K562 (cell line): ENCODE measurements at regions not wholly inside any gene's neighbourhood (a gene's known extent, or its start where the extent isn't known, plus 50 kb on each side); places are given as distances from the start of the nearest gene placed in this dataset.

Experiments
- ATAC-seq: fragments of 200-7000 bp; cut with Tn5 transposase; 3 replicates; pipeline ENCODE4 v1.9.1; 2020; ENCODE audit warnings: moderate library complexity
- BruUV-seq: library from RNA; stranded (reverse); fragments of 400-500 nt; replicated peaks from 2 replicates; lab custom pipeline; 2021; lab: Mats Ljungman, UMichigan
- CTCF ChIA-PET: fragments of 300-600 bp; formaldehyde crosslinking; extraction: SDS; loops from one replicate; lab custom pipeline; 2021; ENCODE audit warnings: low intra/inter-chr PET ratio; lab: Yijun Ruan, JAX
- POLR2A ChIA-PET: fragments of 300-600, 350-650 bp; sonication (Branson Sonifier 250); formaldehyde crosslinking; extraction: SDS; loops from one replicate; lab custom pipeline; 2021; ENCODE audit warnings: antibody characterized with exemption, inconsistent platforms; lab: Yijun Ruan, JAX
- DNase-seq, 4 experiments: peaks; one replicate each; pipeline versions ENCODE4 v3.0.0 to v3.0.0-alpha.2; 2011 to 2018; ENCODE audit warnings: low spot score in 3 of 4, mixed read lengths in 3 of 4; ENCODE audit errors: extremely low read depth in 1 of 4
- FAIRE-seq: peaks from 2 replicates; lab custom pipeline; 2011; peaks lifted over from hg19 to GRCh38; lab: Jason Lieb, UNC
- H2AFZ ChIP-seq: 2 replicates; pipeline ENCODE4 v1.6.0; 2011; ENCODE audit warnings: low read depth, low read length, control low read depth, inconsistent platforms
- H3K27ac ChIP-seq: fragments of 200-600 bp; 3 replicates; pipeline ENCODE4 v1.8.0; 2011; ENCODE audit warnings: low read depth, mild to moderate bottlenecking, control low read depth, inconsistent platforms, low read length, moderate library complexity, mixed read lengths; ENCODE audit errors: extremely low read depth
- H3K27me3 ChIP-seq, 2 experiments: fragments of 300-600 bp in 1 of 2; 2 replicates in 1 of 2; 3 replicates in 1 of 2; pipeline versions ENCODE4 v1.6.0 to v1.8.0; 2011; ENCODE audit warnings: inconsistent platforms in 2 of 2, low read length in 2 of 2, mild to moderate bottlenecking in 1 of 2, mixed read lengths in 1 of 2, moderate library complexity in 1 of 2; ENCODE audit not compliant: control insufficient read depth in 2 of 2, insufficient read depth in 2 of 2
- H3K36me3 ChIP-seq: fragments of 300-600 bp; 3 replicates; pipeline ENCODE4 v1.8.0; 2011; ENCODE audit warnings: mild to moderate bottlenecking, low read length, inconsistent platforms; ENCODE audit not compliant: control insufficient read depth, insufficient read depth
- H3K4me1 ChIP-seq, 2 experiments: fragments of 200-600 bp in 1 of 2; replicated peaks in 1 of 2; 2 replicates in 1 of 2; 3 replicates in 1 of 2; pipeline versions ENCODE4 v1.5.1 to v1.8.0; 2011; ENCODE audit warnings: inconsistent platforms in 2 of 2, low read length in 2 of 2, mild to moderate bottlenecking in 1 of 2, mixed read lengths in 1 of 2, moderate library complexity in 1 of 2; ENCODE audit not compliant: control insufficient read depth in 2 of 2, insufficient read depth in 2 of 2
- H3K4me2 ChIP-seq: 2 replicates; pipeline ENCODE4 v1.6.1; 2011; ENCODE audit warnings: low read length, control low read depth, inconsistent platforms, mixed read lengths; ENCODE audit not compliant: insufficient read depth
- H3K4me3 ChIP-seq: fragments of 200-600 bp; sonication (generic), shearing (Covaris generic); 2 replicates; pipeline ENCODE4 v1.5.1; 2016; ENCODE audit warnings: control low read depth, inconsistent platforms
- H3K79me2 ChIP-seq: fragments of 200-600 bp; 3 replicates; pipeline ENCODE4 v1.8.0; 2011; ENCODE audit warnings: low read length, inconsistent platforms; ENCODE audit not compliant: control insufficient read depth, insufficient read depth
- H3K9ac ChIP-seq, 2 experiments: 2 replicates each; pipeline versions ENCODE4 v1.6.0 to v1.6.1; 2011; ENCODE audit warnings: low read depth in 2 of 2, low read length in 2 of 2, control low read depth in 1 of 2, inconsistent platforms in 1 of 2, mild to moderate bottlenecking in 1 of 2, mixed read lengths in 1 of 2; ENCODE audit not compliant: insufficient read depth in 1 of 2
- H3K9me1 ChIP-seq: one replicate; pipeline ENCODE4 v1.6.0; 2011; ENCODE audit warnings: inconsistent platforms, mild to moderate bottlenecking, low read length, moderate library complexity; ENCODE audit not compliant: control insufficient read depth, insufficient read depth
- H3K9me3 ChIP-seq: replicated peaks from 2 replicates; pipeline ENCODE4 v1.5.1; 2011; ENCODE audit warnings: low read depth, low read length, inconsistent platforms; ENCODE audit not compliant: control insufficient read depth, insufficient read depth
- H4K20me1 ChIP-seq: replicated peaks from 2 replicates; pipeline ENCODE4 v1.6.1; 2011; ENCODE audit warnings: low read length, inconsistent platforms, mixed read lengths; ENCODE audit not compliant: control insufficient read depth, insufficient read depth
- BCL6 ChIP-seq: fragments of 250-450 bp; sonication (Bioruptor Pico); IDR thresholded peaks from 2 replicates; pipeline ENCODE4 v1.4.0; 2020
- CBFA2T2 ChIP-seq: fragments of 450-650 bp; conservative IDR thresholded peaks from 2 replicates; pipeline ENCODE4 v1.6.1; 2017; ENCODE audit warnings: mild to moderate bottlenecking
- CXXC5 ChIP-seq: fragments of 250-450 bp; sonication (Bioruptor Pico); IDR thresholded peaks from 2 replicates; pipeline ENCODE4 v1.8.0; 2022; ENCODE audit warnings: inconsistent platforms, mild to moderate bottlenecking, moderate library complexity
- ELF2 ChIP-seq: fragments of 250-450 bp; sonication (Bioruptor Pico); IDR thresholded peaks from 2 replicates; pipeline ENCODE4 v1.5.0; 2021; ENCODE audit warnings: mild to moderate bottlenecking
- ETV1 ChIP-seq: fragments of 450-650 bp; conservative IDR thresholded peaks from 2 replicates; pipeline ENCODE4 v1.6.1; 2016; ENCODE audit warnings: missing genetic modification characterization, control low read depth, low read depth, missing compliant biosample characterization
- FOXP1 ChIP-seq: sonication (generic); formaldehyde crosslinking; IDR thresholded peaks from 2 replicates; pipeline ENCODE4 v1.8.0; 2022; ENCODE audit warnings: mild to moderate bottlenecking, missing genetic modification reagents
- STAT5A ChIP-seq: IDR thresholded peaks from 2 replicates; pipeline ENCODE4 v1.6.1; 2012; ENCODE audit warnings: low read length, inconsistent platforms, borderline replicate concordance
- TAF9B ChIP-seq: fragments of 450-650 bp; IDR thresholded peaks from 2 replicates; pipeline ENCODE4 v1.6.1; 2018; ENCODE audit warnings: mild to moderate bottlenecking; ENCODE audit not compliant: partially characterized antibody
- YBX1 ChIP-seq: fragments of 450-650 bp; IDR thresholded peaks from 2 replicates; pipeline ENCODE4 v1.7.1; 2016; ENCODE audit warnings: mild to moderate bottlenecking
- ZC3H4 ChIP-seq: sonication (generic); formaldehyde crosslinking; IDR thresholded peaks from 2 replicates; pipeline ENCODE4 v1.9.0; 2021; ENCODE audit warnings: missing genetic modification reagents, borderline replicate concordance
- ZNF586 ChIP-seq: fragments of 450-650 bp; formaldehyde crosslinking; conservative IDR thresholded peaks from 2 replicates; pipeline ENCODE4 v1.4.0; 2020; ENCODE audit warnings: mild to moderate bottlenecking, moderate library complexity
- WGBS: fragments of 100-300 bp; shearing (Covaris generic); methylation state at CpG from one replicate; pipeline ENCODE4 v1.1.6; 2016; ENCODE audit warnings: low coverage, mixed read lengths; ENCODE audit not compliant: insufficient coverage; ENCODE audit errors: missing lambda C conversion rate; 5-methylcytosine and 5-hydroxymethylcytosine counted together
- in situ Hi-C: fragments of 300-500 bp; cut with MboI; formaldehyde crosslinking; loops from 4 replicates; pipeline ENCODE4 v1.15.0; 2018; ENCODE audit warnings: inconsistent platforms, mixed read lengths
- intact Hi-C: fragments of 100-400 bp; cut with micrococcal nuclease; formaldehyde crosslinking; loops from 2 replicates; pipeline ENCODE4 v1.14.2; 2022
- TF ChIP-seq, protein P1 (sequence below): fragments of 250-450 bp; sonication (Bioruptor Pico); IDR thresholded peaks from 2 replicates; pipeline ENCODE4 v1.9.0; 2021; ENCODE audit warnings: mild to moderate bottlenecking
- TF ChIP-seq, protein P2 (sequence below): fragments of 250-450 bp; sonication (Bioruptor Pico); IDR thresholded peaks from 2 replicates; pipeline ENCODE4 v1.9.0; 2021; ENCODE audit warnings: mild to moderate bottlenecking, inconsistent platforms

DNA sequence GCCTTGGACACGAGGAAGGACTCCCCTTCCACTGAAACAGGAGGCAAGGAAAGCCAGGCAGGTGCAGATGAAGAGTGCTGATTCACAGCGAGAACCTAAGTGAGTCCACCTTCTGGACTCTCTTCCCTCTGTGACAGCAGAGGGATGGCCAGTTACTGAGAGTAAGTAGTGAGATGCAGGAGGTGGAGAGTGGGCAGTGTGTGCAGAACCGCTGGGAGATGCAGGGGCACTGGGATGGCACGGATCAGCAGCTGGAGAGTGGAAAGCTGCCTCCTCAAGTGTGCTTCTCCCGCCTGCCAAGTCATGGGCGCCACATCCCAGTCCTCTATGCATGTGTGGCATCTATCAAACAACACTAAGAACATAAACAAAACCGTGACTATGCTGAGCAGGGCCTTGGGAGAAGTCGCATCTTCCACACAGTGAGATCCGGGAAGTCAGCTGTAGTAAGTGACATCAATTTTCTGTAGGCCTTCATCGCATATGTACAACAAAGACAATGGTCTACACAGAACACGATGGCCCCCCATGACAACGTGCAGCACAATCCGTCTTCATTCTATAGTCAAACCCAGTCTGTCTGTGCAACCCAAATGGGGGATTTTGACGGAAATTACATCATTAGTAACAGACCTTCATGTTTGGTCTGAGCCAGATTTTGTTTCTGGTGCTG lies 217.4 kb upstream of the KLF14 start:
- BruUV-seq, result no TSS peak

DNA sequence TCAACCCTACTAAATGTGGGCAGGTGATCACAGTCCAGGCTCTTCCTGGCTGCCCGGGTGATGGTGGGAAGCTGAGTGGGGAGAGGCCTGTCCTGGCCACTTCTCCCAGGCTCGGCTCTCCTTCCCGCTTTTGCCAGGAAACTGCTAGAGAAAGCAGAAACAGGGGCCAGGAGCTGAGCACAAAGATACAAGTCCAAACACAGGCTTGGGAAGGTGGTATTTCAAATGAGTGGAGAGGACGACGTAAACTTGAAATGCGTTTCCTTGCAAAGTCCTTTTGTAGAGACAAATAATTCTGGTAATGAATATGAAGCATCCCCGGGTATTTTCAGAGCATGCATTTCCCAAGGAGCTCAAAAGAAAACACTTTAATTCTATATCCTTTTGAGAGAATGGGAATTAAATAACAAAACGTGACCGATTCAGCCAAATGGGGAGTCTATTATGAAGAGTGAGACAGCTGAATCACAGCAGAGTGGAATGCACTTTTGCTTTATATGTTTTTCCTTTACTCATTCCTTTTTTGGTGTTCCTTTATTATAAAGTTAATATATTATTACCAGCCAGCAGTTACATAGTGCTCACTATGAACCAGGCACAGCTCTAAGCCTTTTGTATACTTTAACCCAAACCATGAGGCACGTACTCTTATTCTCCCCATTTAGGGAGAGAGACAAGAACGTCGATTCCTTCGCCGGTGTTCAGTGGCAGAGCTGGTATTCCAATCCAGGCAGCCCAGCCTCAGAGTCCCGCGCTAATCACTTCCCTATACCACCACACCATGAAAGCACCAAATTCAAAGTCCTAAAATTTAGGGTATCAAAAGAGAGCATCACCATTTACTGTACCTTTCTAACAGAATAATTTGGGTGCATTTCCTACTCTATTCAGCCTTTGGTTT lies 218.2 kb upstream of the KLF14 start:
- Histone ChIP-seq H3K36me3 (no peaks in the 10 kb centered on the region), H3K4me3 (no peak overlapping the region), H3K4me1 (no peaks in the 10 kb centered on the region), H3K79me2 (no peaks in the 10 kb centered on the region), H3K9ac (no peak overlapping the region), H3K27ac (no peak overlapping the region), H4K20me1 (no peaks in the 10 kb centered on the region), H3K9me1 (no peaks in the 10 kb centered on the region), H2AFZ (no peak overlapping the region), H3K4me2 (no peak overlapping the region), H3K9me3 (no peaks in the 10 kb centered on the region), H3K27me3 (no peaks in the 10 kb centered on the region)
- FAIRE-seq, result no peak
- WGBS, result 69% methylated on average over 16 of the region's 16 CpGs
- ChIA-PET CTCF (no interaction called here), POLR2A (interaction anchor here (0.7 to 1.8 kb wide), 4 partner anchors 11 to 21 kb away, joined by 3 to 5 read pairs (median 4); no protein-coding TSS in a partner anchor)
- in situ Hi-C loops (no loop called here), intact Hi-C loops (no loop called here)
- DNase-seq, result no peak
- ATAC-seq, result no peak
- BruUV-seq, result no TSS peak
- TF ChIP-seq, protein P1, sequence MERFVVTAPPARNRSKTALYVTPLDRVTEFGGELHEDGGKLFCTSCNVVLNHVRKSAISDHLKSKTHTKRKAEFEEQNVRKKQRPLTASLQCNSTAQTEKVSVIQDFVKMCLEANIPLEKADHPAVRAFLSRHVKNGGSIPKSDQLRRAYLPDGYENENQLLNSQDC (CRISPR knock-in tag), result no peak
- no peak for TF ChIP-seq CXXC5 (CRISPR knock-in tag)
- no peak for TF ChIP-seq BCL6 (CRISPR knock-in tag)
- no peak for TF ChIP-seq TAF9B
- no peak for TF ChIP-seq YBX1
- no peak for TF ChIP-seq CBFA2T2
- no peak for TF ChIP-seq ZNF586 (CRISPR knock-in tag)
- TF ChIP-seq, protein P2, sequence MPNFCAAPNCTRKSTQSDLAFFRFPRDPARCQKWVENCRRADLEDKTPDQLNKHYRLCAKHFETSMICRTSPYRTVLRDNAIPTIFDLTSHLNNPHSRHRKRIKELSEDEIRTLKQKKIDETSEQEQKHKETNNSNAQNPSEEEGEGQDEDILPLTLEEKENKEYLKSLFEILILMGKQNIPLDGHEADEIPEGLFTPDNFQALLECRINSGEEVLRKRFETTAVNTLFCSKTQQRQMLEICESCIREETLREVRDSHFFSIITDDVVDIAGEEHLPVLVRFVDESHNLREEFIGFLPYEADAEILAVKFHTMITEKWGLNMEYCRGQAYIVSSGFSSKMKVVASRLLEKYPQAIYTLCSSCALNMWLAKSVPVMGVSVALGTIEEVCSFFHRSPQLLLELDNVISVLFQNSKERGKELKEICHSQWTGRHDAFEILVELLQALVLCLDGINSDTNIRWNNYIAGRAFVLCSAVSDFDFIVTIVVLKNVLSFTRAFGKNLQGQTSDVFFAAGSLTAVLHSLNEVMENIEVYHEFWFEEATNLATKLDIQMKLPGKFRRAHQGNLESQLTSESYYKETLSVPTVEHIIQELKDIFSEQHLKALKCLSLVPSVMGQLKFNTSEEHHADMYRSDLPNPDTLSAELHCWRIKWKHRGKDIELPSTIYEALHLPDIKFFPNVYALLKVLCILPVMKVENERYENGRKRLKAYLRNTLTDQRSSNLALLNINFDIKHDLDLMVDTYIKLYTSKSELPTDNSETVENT (CRISPR knock-in tag), result no peak
- no peak for TF ChIP-seq ETV1 (tag)
- no peak for TF ChIP-seq STAT5A

More for the DNA sequence above, 217.4 kb upstream of the KLF14 start:
- H3K36me3 ChIP-seq, result no peaks in the 10 kb centered on the region
- H3K4me2 ChIP-seq, result no peak overlapping the region
- no peaks in the 10 kb centered on the region for H3K9me1 ChIP-seq
- intact Hi-C loops (no loop called here), in situ Hi-C loops (no loop called here)
- peak overlapping the region in 1 of 2 experiments; percentile 40; a peak in 1 of 4 replicates for H3K9ac ChIP-seq
- H4K20me1 ChIP-seq, result no peaks in the 10 kb centered on the region
- ChIA-PET CTCF (no interaction called here), POLR2A (interaction anchor here (0.7 to 3.0 kb wide), 4 partner anchors 8 to 20 kb away, joined by 3 to 12 read pairs (median 4); no protein-coding TSS in a partner anchor)
- WGBS, result 56% methylated on average over 14 of the region's 14 CpGs
- no peak overlapping the region for H3K27ac ChIP-seq
- no peak overlapping the region for H3K4me3 ChIP-seq
- peak; percentile 18; the same call in 1 of the 3 replicates for ATAC-seq
- no peaks in the 10 kb centered on the region for H3K27me3 ChIP-seq
- no peaks in the 10 kb centered on the region for H3K4me1 ChIP-seq
- TF ChIP-seq ELF2 (CRISPR knock-in tag), result no peak
- 0 out of 2 replicates have a peak, but pooled peaks have one; percentile 15 for TF ChIP-seq FOXP1 (CRISPR knock-in tag)
- TF ChIP-seq ZC3H4 (CRISPR knock-in tag), result 0 out of 2 replicates have a peak, but pooled peaks have one; percentile 54
- H3K79me2 ChIP-seq, result no peaks in the 10 kb centered on the region
- no peak for DNase-seq
- no peak overlapping the region for H2AFZ ChIP-seq
- no peaks in the 10 kb centered on the region for H3K9me3 ChIP-seq
- FAIRE-seq, result no peak
